G401.6 (cell line): ENCODE measurements at regions not wholly inside any gene's neighbourhood (a gene's known extent, or its start where the extent isn't known, plus 50 kb on each side); places are given as distances from the start of the nearest gene placed in this dataset.

Source experiments
- FAIRE-seq: peaks from 2 replicates; lab custom pipeline; 2012; peaks lifted over from hg19 to GRCh38; lab: Jason Lieb, UNC

- no peak for FAIRE-seq
These were observed 600.8 kb upstream of the CXADR start for GRCh38 chr21:16912075-16912474.

- FAIRE-seq = no peak
These were observed 599.8 kb upstream of the CXADR start for GRCh38 chr21:16913010-16913409.

GRCh38 chr21:16928439-16928838, 584.4 kb upstream of the CXADR start:
- FAIRE-seq = no peak

- FAIRE-seq = no peak
These were observed 580.5 kb upstream of the CXADR start for GRCh38 chr21:16932314-16932713.

GRCh38 chr21:16942703-16943102, 570.1 kb upstream of the CXADR start:
- FAIRE-seq = no peak

- no peak for FAIRE-seq
These were observed 569.6 kb upstream of the CXADR start for GRCh38 chr21:16943231-16943630.

GRCh38 chr21:16945580-16945979, 567.3 kb upstream of the CXADR start:
- no peak for FAIRE-seq

GRCh38 chr21:16956824-16957223, 556.0 kb upstream of the CXADR start:
- no peak for FAIRE-seq

- no peak for FAIRE-seq
These were observed 547.4 kb upstream of the CXADR start for GRCh38 chr21:16965424-16965823.

- FAIRE-seq = no peak
These were observed 544.4 kb upstream of the CXADR start for GRCh38 chr21:16968436-16968835.

- FAIRE-seq = no peak
These were observed 543.2 kb upstream of the CXADR start for GRCh38 chr21:16969636-16970035.

GRCh38 chr21:16974060-16974459, 538.8 kb upstream of the CXADR start:
- FAIRE-seq = no peak

- FAIRE-seq = no peak
These were observed 536.6 kb upstream of the CXADR start for GRCh38 chr21:16976193-16976592.

GRCh38 chr21:16978309-16978895, 534.4 kb upstream of the CXADR start:
- FAIRE-seq = no peak

- FAIRE-seq = no peak
These were observed 533.3 kb upstream of the CXADR start for GRCh38 chr21:16979574-16979973.

GRCh38 chr21:16983420-16983819, 529.4 kb upstream of the CXADR start:
- FAIRE-seq = no peak

- FAIRE-seq = no peak
These were observed 520.4 kb upstream of the CXADR start for GRCh38 chr21:16992448-16992847.

GRCh38 chr21:16993416-16994038, 519.3 kb upstream of the CXADR start:
- FAIRE-seq = no peak

- no peak for FAIRE-seq
These were observed 510.1 kb upstream of the CXADR start for GRCh38 chr21:17002594-17003257.

- no peak for FAIRE-seq
These were observed 509.6 kb upstream of the CXADR start for GRCh38 chr21:17003258-17003615.

GRCh38 chr21:17003763-17004373, 509.0 kb upstream of the CXADR start:
- no peak for FAIRE-seq

- no peak for FAIRE-seq
These were observed 480.6 kb upstream of the CXADR start for GRCh38 chr21:17032141-17032655.

- FAIRE-seq = no peak
These were observed 468.1 kb upstream of the CXADR start for GRCh38 chr21:17044696-17045095.
